Suprapubic skin (tissue), 4 donors: ENCODE measurements at regions not wholly inside any gene's neighbourhood (a gene's known extent, or its start where the extent isn't known, plus 50 kb on each side); places are given as distances from the start of the nearest gene placed in this dataset.
A peak's percentile ranks its signal among the peaks of the same experiment; 100 is the strongest.

ENCODE experiments used
- DNase-seq, 2 donors: peaks; one replicate each; pipeline ENCODE4 v3.0.0-alpha.2; 2019; ENCODE audit warnings: low spot score in 2 of 2
- H3K27ac ChIP-seq: fragments of 200-600 bp; sonication (generic); one replicate; pipeline ENCODE4 v1.5.1; 2019
- H3K27me3 ChIP-seq: fragments of 200-600 bp; sonication (generic); one replicate; pipeline ENCODE4 v1.5.1; 2019
- H3K36me3 ChIP-seq: fragments of 200-600 bp; sonication (generic); one replicate; pipeline ENCODE4 v1.5.1; 2019
- H3K4me1 ChIP-seq: fragments of 200-600 bp; sonication (generic); one replicate; pipeline ENCODE4 v1.5.1; 2019
- H3K4me3 ChIP-seq: fragments of 200-600 bp; sonication (generic); one replicate; pipeline ENCODE4 v1.5.1; 2019; ENCODE audit warnings: mild to moderate bottlenecking
- H3K9me3 ChIP-seq: fragments of 200-600 bp; sonication (generic); one replicate; pipeline ENCODE4 v1.5.1; 2019
- CTCF ChIP-seq, 2 donors: fragments of 200-600 bp in 1 of 2; fragments of 450-650 bp in 1 of 2; sonication (generic) in 1 of 2; IDR thresholded peaks; one replicate each; pipeline ENCODE4 v1.5.1; 2016 to 2019; ENCODE audit warnings: antibody characterized with exemption in 2 of 2, mild to moderate bottlenecking in 1 of 2, moderate library complexity in 1 of 2
- EP300 ChIP-seq: sonication (generic); formaldehyde crosslinking; IDR thresholded peaks from one replicate; pipeline ENCODE4 v1.6.1; 2017; ENCODE audit warnings: antibody characterized with exemption
- POLR2A ChIP-seq, 2 donors: fragments of 450-650 bp; IDR thresholded peaks; one replicate each; pipeline ENCODE4 v1.6.1; 2017; ENCODE audit warnings: antibody characterized with exemption in 2 of 2, mild to moderate bottlenecking in 2 of 2, moderate library complexity in 2 of 2
- POLR2AphosphoS5 ChIP-seq, 3 donors: sonication (generic); formaldehyde crosslinking; IDR thresholded peaks; one replicate each; pipeline ENCODE4 v1.6.1; 2017; ENCODE audit warnings: antibody characterized with exemption in 3 of 3
- WGBS: methylation state at CpG from one replicate; pipeline ENCODE4 v1.1.5; 2018; 5-methylcytosine and 5-hydroxymethylcytosine counted together

- TF ChIP-seq EP300 = no peak
- no peak for TF ChIP-seq POLR2A (IDR thresholded peaks at IDR 0.05)
- TF ChIP-seq CTCF (IDR thresholded peaks at IDR 0.05) = no peak
- TF ChIP-seq POLR2AphosphoS5 (IDR thresholded peaks at IDR 0.05) = no peak
Observed at GRCh38 chr12:92068459-92068858, 77.2 kb downstream of the BTG1 start.

DNA sequence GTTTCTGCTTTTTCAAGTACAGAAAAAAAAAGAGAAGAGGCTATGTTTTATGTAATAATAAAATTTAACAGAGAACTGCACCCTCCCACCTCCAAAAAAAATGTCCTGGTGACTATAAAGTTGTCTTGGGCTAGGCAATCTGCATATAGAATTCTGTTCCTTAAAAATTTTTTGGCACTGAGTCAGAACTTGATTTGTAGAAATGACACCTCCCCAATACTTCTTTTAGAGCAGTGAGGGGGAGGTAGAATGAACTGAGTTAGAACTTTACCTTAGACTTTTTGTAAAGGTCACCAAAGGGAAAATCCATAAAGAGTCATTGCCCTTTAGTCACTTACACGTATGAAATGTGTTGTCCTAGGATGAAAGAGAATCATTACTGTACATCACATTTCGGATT lies 80.0 kb downstream of the BTG1 start:
- Histone ChIP-seq H3K27ac (no peak overlapping the region), H3K9me3 (no peaks in the 10 kb centered on the region), H3K4me1 (peaks cover 31% of the 10 kb centered on the region), H3K36me3 (no peaks in the 10 kb centered on the region), H3K27me3 (no peaks in the 10 kb centered on the region), H3K4me3 (no peak overlapping the region)
- 65% methylated on average over 2 of the region's 2 CpGs for WGBS
- DNase-seq = no peak
- TF ChIP-seq POLR2A (IDR thresholded peaks at IDR 0.05) (no peak), EP300 (no peak), POLR2AphosphoS5 (IDR thresholded peaks at IDR 0.05) (no peak), CTCF (IDR thresholded peaks at IDR 0.05) (no peak)

More at GRCh38 chr12:92068459-92068858, 77.2 kb downstream of the BTG1 start:
- no peaks in the 10 kb centered on the region for H3K36me3 ChIP-seq
- DNase-seq = no peak
- H3K4me1 ChIP-seq = peaks cover 29% of the 10 kb centered on the region
- no peak overlapping the region for H3K4me3 ChIP-seq
- H3K27ac ChIP-seq = no peak overlapping the region
- H3K27me3 ChIP-seq = no peaks in the 10 kb centered on the region
- 91% methylated on average over 1 of the region's 1 CpG for WGBS
- H3K9me3 ChIP-seq = no peaks in the 10 kb centered on the region

GRCh38 chr12:92065018-92065499 lies 80.6 kb downstream of the BTG1 start:
- DNase-seq = no peak
- no peak for TF ChIP-seq EP300
- TF ChIP-seq CTCF (IDR thresholded peaks at IDR 0.05) = no peak
- TF ChIP-seq POLR2A (IDR thresholded peaks at IDR 0.05) = no peak
- TF ChIP-seq POLR2AphosphoS5 (IDR thresholded peaks at IDR 0.05) = no peak
- H3K9me3 ChIP-seq = no peaks in the 10 kb centered on the region
- H3K27ac ChIP-seq = peak overlapping the region; percentile 44
- peaks cover 30% of the 10 kb centered on the region for H3K4me1 ChIP-seq
- no peaks in the 10 kb centered on the region for H3K27me3 ChIP-seq
- 18% methylated on average over 8 of the region's 8 CpGs for WGBS
- H3K36me3 ChIP-seq = no peaks in the 10 kb centered on the region
- H3K4me3 ChIP-seq = peak overlapping the region; percentile 2

DNA sequence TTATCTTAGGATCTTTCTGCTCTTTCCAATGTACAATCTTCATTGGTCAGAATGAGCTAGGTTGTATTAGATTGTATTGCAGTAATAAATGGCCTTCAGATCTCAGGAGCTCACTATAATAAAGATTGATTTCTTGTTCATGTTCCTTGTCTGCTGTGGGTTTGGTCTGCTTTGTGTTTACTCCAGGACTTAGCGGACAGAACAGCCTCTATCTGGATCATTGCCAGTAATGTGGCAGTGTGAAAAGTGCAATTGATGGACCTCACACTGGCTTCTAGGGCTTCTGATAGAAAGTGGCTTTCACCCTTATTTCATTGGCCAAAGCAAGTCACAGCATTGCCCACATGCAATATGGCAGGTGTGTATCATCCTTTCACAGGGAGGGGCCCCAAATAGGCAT lies 81.2 kb downstream of the BTG1 start:
- H3K9me3 ChIP-seq = no peaks in the 10 kb centered on the region
- DNase-seq = no peak
- no peaks in the 10 kb centered on the region for H3K27me3 ChIP-seq
- WGBS = 40% methylated on average over 1 of the region's 1 CpG
- peak overlapping the region; percentile 2 for H3K4me3 ChIP-seq
- no peaks in the 10 kb centered on the region for H3K36me3 ChIP-seq
- no peak for TF ChIP-seq POLR2AphosphoS5 (IDR thresholded peaks at IDR 0.05)
- TF ChIP-seq EP300 = no peak
- no peak for TF ChIP-seq POLR2A (IDR thresholded peaks at IDR 0.05)
- no peak for TF ChIP-seq CTCF (IDR thresholded peaks at IDR 0.05)
- peaks cover 28% of the 10 kb centered on the region for H3K4me1 ChIP-seq
- peak overlapping the region; percentile 44 for H3K27ac ChIP-seq

DNA sequence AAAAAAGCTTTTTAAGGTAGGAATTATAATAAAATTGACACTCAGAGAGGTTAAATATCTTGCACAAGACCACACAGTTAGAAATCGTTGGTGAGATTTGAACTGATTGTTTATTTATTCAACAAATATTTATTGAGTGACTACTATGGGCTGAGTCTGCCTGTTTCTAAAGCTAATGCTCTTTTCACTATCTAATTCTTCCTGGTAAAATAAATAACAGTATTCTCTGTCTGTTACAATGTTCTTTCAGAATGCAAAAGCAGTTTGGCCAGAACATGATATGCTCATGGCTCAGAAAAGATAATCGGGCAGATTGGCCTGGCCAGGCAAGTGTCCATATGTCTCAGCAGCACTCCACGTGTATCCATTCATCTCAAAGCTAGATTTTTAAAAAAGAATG lies 82.0 kb downstream of the BTG1 start:
- H3K9me3 ChIP-seq = no peaks in the 10 kb centered on the region
- H3K27me3 ChIP-seq = no peaks in the 10 kb centered on the region
- H3K4me1 ChIP-seq = peaks cover 28% of the 10 kb centered on the region
- no peaks in the 10 kb centered on the region for H3K36me3 ChIP-seq
- H3K4me3 ChIP-seq = no peak overlapping the region
- WGBS = 83% methylated on average over 3 of the region's 3 CpGs
- no peak overlapping the region for H3K27ac ChIP-seq
- DNase-seq = no peak
- TF ChIP-seq POLR2AphosphoS5 (IDR thresholded peaks at IDR 0.05) (no peak), CTCF (IDR thresholded peaks at IDR 0.05) (no peak), EP300 (no peak), POLR2A (IDR thresholded peaks at IDR 0.05) (no peak)
